Parathyroid adenoma (tissue), 2 donors: ENCODE measurements at regions not wholly inside any gene's neighbourhood (a gene's known extent, or its start where the extent isn't known, plus 50 kb on each side); places are given as distances from the start of the nearest gene placed in this dataset.

ENCODE experiments used
- H2AFZ ChIP-seq: fragments of 300-600 bp; sonication (generic); one replicate; pipeline ENCODE4 v1.7.0; 2017; ENCODE audit warnings: antibody characterized with exemption, mild to moderate bottlenecking
- H3K27ac ChIP-seq: fragments of 300-600 bp; sonication (generic); one replicate; pipeline ENCODE4 v1.7.0; 2017
- H3K27me3 ChIP-seq: fragments of 300-600 bp; sonication (generic); one replicate; pipeline ENCODE4 v1.7.0; 2017; ENCODE audit warnings: low read length; ENCODE audit not compliant: control insufficient read depth, insufficient read depth
- H3K36me3 ChIP-seq: fragments of 300-600 bp; sonication (generic); one replicate; pipeline ENCODE4 v1.7.0; 2017; ENCODE audit warnings: low read length; ENCODE audit not compliant: control insufficient read depth, insufficient read depth
- H3K4me1 ChIP-seq: fragments of 300-600 bp; sonication (generic); one replicate; pipeline ENCODE4 v1.7.0; 2017; ENCODE audit warnings: control low read depth
- H3K4me2 ChIP-seq: fragments of 300-600 bp; sonication (generic); one replicate; pipeline ENCODE4 v1.7.0; 2017; ENCODE audit warnings: low read length
- H3K4me3 ChIP-seq: fragments of 300-600 bp; sonication (generic); one replicate; pipeline ENCODE4 v1.7.0; 2017; ENCODE audit warnings: low read depth, low read length
- H3K79me2 ChIP-seq: fragments of 300-600 bp; sonication (generic); one replicate; pipeline ENCODE4 v1.7.0; 2017; ENCODE audit warnings: control low read depth
- H3K9ac ChIP-seq: fragments of 300-600 bp; sonication (generic); one replicate; pipeline ENCODE4 v1.7.0; 2017; ENCODE audit warnings: mild to moderate bottlenecking
- H3K9me3 ChIP-seq: fragments of 300-600 bp; sonication (generic); one replicate; pipeline ENCODE4 v1.7.0; 2017; ENCODE audit warnings: low read length; ENCODE audit not compliant: control insufficient read depth
- CTCF ChIP-seq: fragments of 300-600 bp; sonication (generic); IDR thresholded peaks from one replicate; pipeline ENCODE4 v1.7.0; 2017; ENCODE audit warnings: antibody characterized with exemption, mild to moderate bottlenecking
- donor health status: primary hyperparathyroidism.

- no peaks in the 10 kb centered on the region for H3K27me3 ChIP-seq
- H3K9ac ChIP-seq: no peak overlapping the region
- H3K36me3 ChIP-seq: no peaks in the 10 kb centered on the region
- TF ChIP-seq CTCF: no peak
- H3K9me3 ChIP-seq: no peaks in the 10 kb centered on the region
- no peak overlapping the region for H2AFZ ChIP-seq
- no peaks in the 10 kb centered on the region for H3K4me1 ChIP-seq
- no peak overlapping the region for H3K4me3 ChIP-seq
- no peak overlapping the region for H3K27ac ChIP-seq
- no peak overlapping the region for H3K4me2 ChIP-seq
- H3K79me2 ChIP-seq: no peaks in the 10 kb centered on the region
Measured at GRCh38 chr5:106909716-106910115, 761.0 kb downstream of the EFNA5 start.

- no peaks in the 10 kb centered on the region for H3K27me3 ChIP-seq
- H3K4me2 ChIP-seq: no peak overlapping the region
- no peaks in the 10 kb centered on the region for H3K79me2 ChIP-seq
- H3K4me3 ChIP-seq: no peak overlapping the region
- H3K9me3 ChIP-seq: no peaks in the 10 kb centered on the region
- no peak overlapping the region for H2AFZ ChIP-seq
- no peaks in the 10 kb centered on the region for H3K4me1 ChIP-seq
- TF ChIP-seq CTCF: no peak
- no peak overlapping the region for H3K27ac ChIP-seq
- no peaks in the 10 kb centered on the region for H3K36me3 ChIP-seq
- H3K9ac ChIP-seq: no peak overlapping the region
Measured at GRCh38 chr5:106907979-106908378, 762.8 kb downstream of the EFNA5 start.

GRCh38 chr5:106906199-106906598 lies 764.5 kb downstream of the EFNA5 start:
- no peak overlapping the region for H3K4me2 ChIP-seq
- H3K27ac ChIP-seq: no peak overlapping the region
- no peak overlapping the region for H3K9ac ChIP-seq
- no peaks in the 10 kb centered on the region for H3K27me3 ChIP-seq
- H3K9me3 ChIP-seq: no peaks in the 10 kb centered on the region
- no peaks in the 10 kb centered on the region for H3K36me3 ChIP-seq
- H2AFZ ChIP-seq: no peak overlapping the region
- H3K4me3 ChIP-seq: no peak overlapping the region
- TF ChIP-seq CTCF: no peak
- H3K4me1 ChIP-seq: no peaks in the 10 kb centered on the region
- no peaks in the 10 kb centered on the region for H3K79me2 ChIP-seq

GRCh38 chr5:106894964-106895363 lies 775.8 kb downstream of the EFNA5 start:
- Histone ChIP-seq H3K36me3 (no peaks in the 10 kb centered on the region), H3K4me1 (no peaks in the 10 kb centered on the region)
- no peak for TF ChIP-seq CTCF

GRCh38 chr5:106882035-106882434 lies 788.7 kb downstream of the EFNA5 start:
- H3K79me2 ChIP-seq: no peaks in the 10 kb centered on the region
- no peak overlapping the region for H3K9ac ChIP-seq
- TF ChIP-seq CTCF: no peak
- H3K27me3 ChIP-seq: no peaks in the 10 kb centered on the region
- H3K9me3 ChIP-seq: no peaks in the 10 kb centered on the region
- H3K4me2 ChIP-seq: no peak overlapping the region
- no peak overlapping the region for H3K27ac ChIP-seq
- H2AFZ ChIP-seq: no peak overlapping the region
- no peaks in the 10 kb centered on the region for H3K36me3 ChIP-seq
- no peaks in the 10 kb centered on the region for H3K4me1 ChIP-seq
- H3K4me3 ChIP-seq: no peak overlapping the region

More at GRCh38 chr5:106894964-106895363, 775.8 kb downstream of the EFNA5 start:
- H3K79me2 ChIP-seq: no peaks in the 10 kb centered on the region
- no peaks in the 10 kb centered on the region for H3K9me3 ChIP-seq
- no peak overlapping the region for H3K4me2 ChIP-seq
- H3K4me3 ChIP-seq: no peak overlapping the region
- no peak overlapping the region for H3K27ac ChIP-seq
- no peak overlapping the region for H3K9ac ChIP-seq
- no peaks in the 10 kb centered on the region for H3K27me3 ChIP-seq
- H2AFZ ChIP-seq: no peak overlapping the region
